HEK293 (cell line): ENCODE measurements at regions not wholly inside any gene's neighbourhood (a gene's known extent, or its start where the extent isn't known, plus 50 kb on each side); places are given as distances from the start of the nearest gene placed in this dataset.

Source experiments
- CTCF ChIA-PET: fragments of 350-600 bp; formaldehyde crosslinking; extraction: SDS; loops from one replicate; lab custom pipeline; 2021; ENCODE audit warnings: antibody characterized with exemption; lab: Yijun Ruan, JAX
- POLR2A ChIA-PET: fragments of 300-600 bp; formaldehyde crosslinking; extraction: SDS; loops from one replicate; lab custom pipeline; 2020; ENCODE audit warnings: antibody characterized with exemption, inconsistent platforms; lab: Yijun Ruan, JAX
- H3K27ac ChIP-seq: fragments of 200-500 bp; sonication (Bioruptor generic); 2 replicates; pipeline ENCODE4 v1.5.1; 2014; ENCODE audit warnings: low read depth, low read length, control low read depth, inconsistent platforms; ENCODE audit errors: extremely low read depth
- H3K36me3 ChIP-seq, 2 experiments: fragments of 200-500 bp in 1 of 2; sonication (Bioruptor generic) in 1 of 2; 1 replicate in 1 of 2; 2 replicates in 1 of 2; pipeline ENCODE4 v1.5.1; 2014 to 2017; ENCODE audit warnings: inconsistent platforms in 2 of 2, low read length in 2 of 2; ENCODE audit not compliant: control insufficient read depth in 2 of 2, insufficient read depth in 1 of 2
- H3K4me1 ChIP-seq: fragments of 200-500 bp; sonication (Bioruptor generic); 2 replicates; pipeline ENCODE4 v1.5.1; 2014; ENCODE audit warnings: mild to moderate bottlenecking, low read length, inconsistent platforms; ENCODE audit not compliant: control insufficient read depth, insufficient read depth
- H3K4me3 ChIP-seq: 2 replicates; pipeline ENCODE4 v1.5.1; 2011; ENCODE audit warnings: low read depth, mild to moderate bottlenecking, control low read depth, low read length, moderate library complexity
- H3K9me3 ChIP-seq: fragments of 200-500 bp; sonication (Bioruptor generic); 2 replicates; pipeline ENCODE4 v1.5.1; 2014; ENCODE audit warnings: low read depth, low read length, inconsistent platforms; ENCODE audit not compliant: control insufficient read depth, insufficient read depth
- ATF2 ChIP-seq: fragments of 450-650 bp; formaldehyde crosslinking; IDR thresholded peaks from 2 replicates; pipeline ENCODE4 v1.5.1; 2016; ENCODE audit warnings: missing biosample characterization, missing genetic modification characterization, low read depth
- INSM2 ChIP-seq: fragments of 450-650 bp; formaldehyde crosslinking; IDR thresholded peaks from 2 replicates; pipeline ENCODE4 v1.5.1; 2016; ENCODE audit warnings: missing biosample characterization, missing genetic modification characterization
- KLF9 ChIP-seq: fragments of 450-650 bp; formaldehyde crosslinking; IDR thresholded peaks from 2 replicates; pipeline ENCODE4 v1.5.1; 2016; ENCODE audit warnings: missing biosample characterization, missing genetic modification characterization, low read depth
- YY1 ChIP-seq: fragments of 450-650 bp; formaldehyde crosslinking; IDR thresholded peaks from 2 replicates; pipeline ENCODE4 v1.5.1; 2018; ENCODE audit warnings: missing biosample characterization, missing genetic modification characterization
- ZNF2 ChIP-seq: fragments of 450-650 bp; formaldehyde crosslinking; IDR thresholded peaks from 2 replicates; pipeline ENCODE4 v1.5.1; 2016; ENCODE audit warnings: missing biosample characterization, missing genetic modification characterization
- ZNF214 ChIP-seq: fragments of 450-650 bp; formaldehyde crosslinking; IDR thresholded peaks from 2 replicates; pipeline ENCODE4 v1.5.1; 2017; ENCODE audit warnings: missing biosample characterization, mild to moderate bottlenecking, missing genetic modification characterization, borderline replicate concordance
- ZNF37A ChIP-seq: fragments of 450-650 bp; IDR thresholded peaks from 2 replicates; pipeline ENCODE4 v1.5.1; 2018; ENCODE audit warnings: missing biosample characterization, missing genetic modification characterization
- ZNF473 ChIP-seq: fragments of 450-650 bp; formaldehyde crosslinking; IDR thresholded peaks from 2 replicates; pipeline ENCODE4 v1.5.1; 2017; ENCODE audit warnings: missing biosample characterization, missing genetic modification characterization
- ZNF514 ChIP-seq: fragments of 450-650 bp; formaldehyde crosslinking; IDR thresholded peaks from 2 replicates; pipeline ENCODE4 v1.5.1; 2016; ENCODE audit warnings: missing biosample characterization, missing genetic modification characterization
- ZNF529 ChIP-seq: fragments of 450-650 bp; formaldehyde crosslinking; IDR thresholded peaks from 2 replicates; pipeline ENCODE4 v1.5.1; 2017; ENCODE audit warnings: missing genetic modification characterization, missing biosample characterization; ENCODE audit not compliant: insufficient replicate concordance
- ZNF610 ChIP-seq: fragments of 450-650 bp; formaldehyde crosslinking; IDR thresholded peaks from 2 replicates; pipeline ENCODE4 v1.5.1; 2016; ENCODE audit warnings: missing biosample characterization, missing genetic modification characterization, borderline replicate concordance
- ZNF629 ChIP-seq: fragments of 450-650 bp; formaldehyde crosslinking; IDR thresholded peaks from 2 replicates; pipeline ENCODE4 v1.5.1; 2017; ENCODE audit warnings: missing biosample characterization, missing genetic modification characterization
- TF ChIP-seq, protein P1 (sequence below): fragments of 450-650 bp; IDR thresholded peaks from 2 replicates; pipeline ENCODE4 v1.5.1; 2018; ENCODE audit warnings: missing biosample characterization, mild to moderate bottlenecking, missing genetic modification characterization

DNA sequence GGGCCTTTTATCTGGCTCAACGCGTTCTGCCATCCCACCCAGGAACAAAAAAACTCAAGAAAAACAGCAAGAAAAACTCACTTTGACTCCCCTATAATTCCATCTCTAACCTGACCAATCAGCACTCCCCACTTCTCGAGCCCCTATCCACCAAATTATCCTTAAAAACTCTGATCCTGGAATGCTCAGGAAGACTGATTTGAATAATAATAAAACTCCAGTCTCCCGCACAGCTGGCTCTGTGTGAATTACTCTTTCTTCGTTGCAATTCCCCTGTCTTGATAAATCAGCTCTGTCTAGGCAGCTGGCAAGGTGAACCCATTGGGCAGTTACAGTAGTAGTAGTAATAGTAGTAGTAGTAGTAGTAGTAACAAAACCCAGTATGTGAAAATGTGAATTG is 165.7 kb upstream of the CASK start:
- H3K4me1 ChIP-seq = no peaks in the 10 kb centered on the region
- H3K36me3 ChIP-seq = no peaks in the 10 kb centered on the region
- POLR2A ChIA-PET = no interaction called here
- TF ChIP-seq ZNF529 (tag by site-specific recombination) = no peak
- no peak for TF ChIP-seq ZNF629 (tag by site-specific recombination)
- no peak for TF ChIP-seq ATF2 (tag by site-specific recombination)
- TF ChIP-seq, protein P1, sequence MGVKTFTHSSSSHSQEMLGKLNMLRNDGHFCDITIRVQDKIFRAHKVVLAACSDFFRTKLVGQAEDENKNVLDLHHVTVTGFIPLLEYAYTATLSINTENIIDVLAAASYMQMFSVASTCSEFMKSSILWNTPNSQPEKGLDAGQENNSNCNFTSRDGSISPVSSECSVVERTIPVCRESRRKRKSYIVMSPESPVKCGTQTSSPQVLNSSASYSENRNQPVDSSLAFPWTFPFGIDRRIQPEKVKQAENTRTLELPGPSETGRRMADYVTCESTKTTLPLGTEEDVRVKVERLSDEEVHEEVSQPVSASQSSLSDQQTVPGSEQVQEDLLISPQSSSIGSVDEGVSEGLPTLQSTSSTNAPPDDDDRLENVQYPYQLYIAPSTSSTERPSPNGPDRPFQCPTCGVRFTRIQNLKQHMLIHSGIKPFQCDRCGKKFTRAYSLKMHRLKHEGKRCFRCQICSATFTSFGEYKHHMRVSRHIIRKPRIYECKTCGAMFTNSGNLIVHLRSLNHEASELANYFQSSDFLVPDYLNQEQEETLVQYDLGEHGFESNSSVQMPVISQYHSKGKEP (tag by site-specific recombination) = no peak
- TF ChIP-seq KLF9 (tag by site-specific recombination) = no peak
- no peak for TF ChIP-seq ZNF514 (tag by site-specific recombination)
- no peak for TF ChIP-seq ZNF37A
- TF ChIP-seq ZNF2 (tag by site-specific recombination) = no peak
- no peak for TF ChIP-seq INSM2 (tag by site-specific recombination)
- H3K4me3 ChIP-seq = no peak overlapping the region
- H3K9me3 ChIP-seq = no peaks in the 10 kb centered on the region
- CTCF ChIA-PET = no interaction called here
- H3K27ac ChIP-seq = no peak overlapping the region

DNA sequence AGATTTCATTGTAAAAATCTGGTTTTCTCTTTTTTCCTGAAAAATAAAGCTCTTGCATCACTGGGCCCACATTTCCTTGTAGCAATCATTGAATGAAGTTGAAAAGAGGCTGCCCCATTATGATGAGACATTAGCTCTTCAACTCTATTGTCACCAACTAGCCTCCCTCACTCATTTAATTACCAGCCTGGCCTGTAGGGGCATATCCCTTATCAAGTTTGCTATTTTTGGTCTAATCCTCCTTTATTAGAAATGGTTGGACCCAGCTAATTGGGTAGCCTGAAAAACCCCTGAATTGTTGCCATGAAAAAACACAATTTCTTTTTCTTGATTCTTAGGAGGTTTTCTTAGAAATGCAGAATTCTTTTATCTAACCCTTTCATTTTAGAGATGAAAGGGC is 164.6 kb upstream of the CASK start:
- TF ChIP-seq INSM2 (tag by site-specific recombination) = no peak
- no peak for TF ChIP-seq ZNF610 (tag by site-specific recombination)
- no peak for TF ChIP-seq YY1 (tag by site-specific recombination)
- no peak for TF ChIP-seq ATF2 (tag by site-specific recombination)
- TF ChIP-seq, all 188 proteins: peak for 0
- H3K36me3 ChIP-seq = no peaks in the 10 kb centered on the region
- no peaks in the 10 kb centered on the region for H3K9me3 ChIP-seq
- no peaks in the 10 kb centered on the region for H3K4me1 ChIP-seq
- H3K4me3 ChIP-seq = no peak overlapping the region
- POLR2A ChIA-PET = no interaction called here
- CTCF ChIA-PET = interaction anchor here (0.7 to 0.9 kb wide), 2 partner anchors 10 to 38 kb away, joined by 3 to 4 read pairs; no protein-coding TSS in a partner anchor
- H3K27ac ChIP-seq = no peak overlapping the region

GRCh38 chrX:42085836-42086235 is 162.5 kb upstream of the CASK start:
- TF ChIP-seq ZNF214 (tag by site-specific recombination) = no peak
- no peak for TF ChIP-seq ZNF473
- POLR2A ChIA-PET = no interaction called here
- Histone ChIP-seq H3K4me3 (no peak overlapping the region), H3K4me1 (no peaks in the 10 kb centered on the region), H3K27ac (no peak overlapping the region), H3K9me3 (no peaks in the 10 kb centered on the region), H3K36me3 (no peaks in the 10 kb centered on the region)
- CTCF ChIA-PET = no interaction called here
